Body of pancreas (tissue), 4 donors: ENCODE measurements at regions not wholly inside any gene's neighbourhood (a gene's known extent, or its start where the extent isn't known, plus 50 kb on each side); places are given as distances from the start of the nearest gene placed in this dataset.

Experiments used
- ATAC-seq: fragments of 150-250 bp; one replicate; pipeline ENCODE4 v1.9.1; 2016
- DNase-seq, 4 donors: peaks; one replicate each; pipeline ENCODE4 v3.0.0-alpha.2; 2019
- H3K27ac ChIP-seq, 4 donors: fragments of 200-600 bp; sonication (generic); 1 replicate in 3 of 4; 2 replicates in 1 of 4; pipeline versions ENCODE4 v1.5.1 to v1.6.1; 2016 to 2019; ENCODE audit warnings: mild to moderate bottlenecking in 1 of 4, mixed read lengths in 1 of 4, moderate library complexity in 1 of 4
- H3K27me3 ChIP-seq, 2 donors: fragments of 200-600 bp; sonication (generic); one replicate each; pipeline ENCODE4 v1.6.0; 2016; ENCODE audit warnings: mild to moderate bottlenecking in 1 of 2
- H3K36me3 ChIP-seq, 2 donors: fragments of 200-600 bp; sonication (generic); replicated peaks in 1 of 2; 2 replicates each; pipeline ENCODE4 v1.5.1; 2016; ENCODE audit warnings: low read depth in 2 of 2; ENCODE audit not compliant: insufficient read depth in 1 of 2
- H3K4me1 ChIP-seq: fragments of 200-600 bp; sonication (generic); one replicate; pipeline ENCODE4 v1.6.0; 2016
- H3K4me3 ChIP-seq, 2 donors: fragments of 200-600 bp; sonication (generic); 1 replicate in 1 of 2; 2 replicates in 1 of 2; pipeline ENCODE4 v1.5.1; 2016 to 2019
- H3K9me3 ChIP-seq, 3 donors: fragments of 200-600 bp; sonication (generic); 1 replicate in 2 of 3; 2 replicates in 1 of 3; pipeline ENCODE4 v1.5.1; 2016
- POLR2A ChIP-seq, 3 donors: fragments of 450-650 bp; IDR thresholded peaks; one replicate each; pipeline ENCODE4 v1.6.1; 2016; ENCODE audit warnings: antibody characterized with exemption in 3 of 3, mild to moderate bottlenecking in 2 of 3
- WGBS, 2 donors: methylation state at CpG; one replicate each; pipeline ENCODE4 v1.1.5; 2017; 5-methylcytosine and 5-hydroxymethylcytosine counted together
- intact Hi-C: fragments of 100-400 bp; cut with DNase I; formaldehyde crosslinking; loops from one replicate; pipeline ENCODE4 v1.15.1; 2023
- TF ChIP-seq, protein P1 (sequence below), 7 experiments: fragments of 450-650 bp in 4 of 7; fragments of 200-600 bp in 3 of 7; sonication (generic) in 3 of 7; IDR thresholded peaks; one replicate each; pipeline ENCODE4 v1.5.1; 2016 to 2019; ENCODE audit warnings: antibody characterized with exemption in 7 of 7

DNA sequence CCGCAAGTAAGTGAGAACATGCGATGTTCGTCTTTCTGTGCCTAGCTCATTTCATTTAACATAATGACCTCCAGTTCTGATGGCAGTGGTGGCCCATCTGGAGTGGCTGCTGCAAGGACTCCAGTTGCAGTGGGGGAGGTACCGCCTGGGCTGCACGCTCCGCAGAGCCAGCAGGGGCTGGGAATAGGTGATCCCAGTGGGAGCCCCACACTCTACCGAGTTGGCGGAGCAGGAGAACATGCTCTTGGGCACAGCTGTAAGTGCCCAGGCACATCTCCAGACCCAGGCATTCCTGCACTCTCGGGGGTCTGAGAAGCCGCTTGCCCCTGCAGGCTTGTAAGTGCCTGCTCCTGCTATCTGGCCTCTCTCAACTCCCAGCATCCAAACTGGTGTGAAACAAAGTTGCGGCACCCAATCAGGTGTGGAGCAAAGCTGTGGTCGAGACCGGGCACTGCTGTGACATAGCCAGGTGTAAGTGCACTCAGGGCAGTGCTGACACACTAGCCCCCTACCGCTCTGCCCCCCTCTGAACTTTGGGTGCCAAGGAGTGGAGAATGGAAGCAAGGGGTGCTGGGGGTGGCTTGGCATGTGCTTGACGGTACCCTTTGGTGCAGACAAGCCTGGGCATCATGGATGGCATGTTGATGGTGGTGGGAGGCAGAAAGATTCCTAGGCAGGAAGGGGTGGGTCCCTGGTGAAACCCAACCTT lies 130.2 kb downstream of the HTR1B start:
- WGBS, 2 donors, result 88 to 94% methylated on average over 6 to 15 of the region's 15 CpGs
- TF ChIP-seq, protein P1, sequence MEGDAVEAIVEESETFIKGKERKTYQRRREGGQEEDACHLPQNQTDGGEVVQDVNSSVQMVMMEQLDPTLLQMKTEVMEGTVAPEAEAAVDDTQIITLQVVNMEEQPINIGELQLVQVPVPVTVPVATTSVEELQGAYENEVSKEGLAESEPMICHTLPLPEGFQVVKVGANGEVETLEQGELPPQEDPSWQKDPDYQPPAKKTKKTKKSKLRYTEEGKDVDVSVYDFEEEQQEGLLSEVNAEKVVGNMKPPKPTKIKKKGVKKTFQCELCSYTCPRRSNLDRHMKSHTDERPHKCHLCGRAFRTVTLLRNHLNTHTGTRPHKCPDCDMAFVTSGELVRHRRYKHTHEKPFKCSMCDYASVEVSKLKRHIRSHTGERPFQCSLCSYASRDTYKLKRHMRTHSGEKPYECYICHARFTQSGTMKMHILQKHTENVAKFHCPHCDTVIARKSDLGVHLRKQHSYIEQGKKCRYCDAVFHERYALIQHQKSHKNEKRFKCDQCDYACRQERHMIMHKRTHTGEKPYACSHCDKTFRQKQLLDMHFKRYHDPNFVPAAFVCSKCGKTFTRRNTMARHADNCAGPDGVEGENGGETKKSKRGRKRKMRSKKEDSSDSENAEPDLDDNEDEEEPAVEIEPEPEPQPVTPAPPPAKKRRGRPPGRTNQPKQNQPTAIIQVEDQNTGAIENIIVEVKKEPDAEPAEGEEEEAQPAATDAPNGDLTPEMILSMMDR (IDR thresholded peaks at IDR 0.05), result no peak
- TF ChIP-seq POLR2A (IDR thresholded peaks at IDR 0.05), result no peak
- Histone ChIP-seq H3K27ac (no peak overlapping the region), H3K4me3 (no peak overlapping the region), H3K36me3 (no peaks in the 10 kb centered on the region), H3K27me3 (no peaks in the 10 kb centered on the region), H3K9me3 (peaks cover 0 to 17% (median 0%) of the 10 kb centered on the region in 3 donors), H3K4me1 (no peaks in the 10 kb centered on the region)
- DNase-seq, result no peak
- intact Hi-C loops, result no loop called here
- no peak for ATAC-seq

DNA sequence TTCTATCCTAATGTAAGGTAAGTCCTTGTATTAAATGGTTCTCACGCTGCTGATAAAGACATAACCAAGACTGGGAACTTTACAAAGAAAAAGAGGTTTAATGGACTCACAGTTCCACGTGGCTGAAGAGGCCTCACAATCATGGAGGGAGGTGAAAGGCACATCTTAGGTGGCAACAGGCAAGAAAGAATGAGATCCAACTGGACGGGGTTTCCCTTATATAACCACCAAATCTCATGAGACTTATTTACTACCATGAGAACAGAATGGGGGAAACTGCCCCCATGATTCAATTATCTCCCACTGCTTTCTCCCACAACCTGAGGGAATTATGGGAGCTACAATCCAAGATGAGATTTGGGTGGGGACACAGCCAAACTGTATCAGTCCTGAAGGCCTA lies 136.6 kb downstream of the HTR1B start:
- no peak for DNase-seq
- no peaks in the 10 kb centered on the region for H3K27me3 ChIP-seq
- no peak for TF ChIP-seq POLR2A (IDR thresholded peaks at IDR 0.05)
- TF ChIP-seq, protein P1 (IDR thresholded peaks at IDR 0.05), result no peak
- no peak overlapping the region for H3K27ac ChIP-seq
- no peak overlapping the region for H3K4me3 ChIP-seq
- H3K9me3 ChIP-seq, result no peaks in the 10 kb centered on the region
- no peaks in the 10 kb centered on the region for H3K4me1 ChIP-seq
- 82 to 89% methylated on average over 3 of the region's 3 CpGs for WGBS, 2 donors
- intact Hi-C loops, result no loop called here
- no peak for ATAC-seq
- no peaks in the 10 kb centered on the region for H3K36me3 ChIP-seq

DNA sequence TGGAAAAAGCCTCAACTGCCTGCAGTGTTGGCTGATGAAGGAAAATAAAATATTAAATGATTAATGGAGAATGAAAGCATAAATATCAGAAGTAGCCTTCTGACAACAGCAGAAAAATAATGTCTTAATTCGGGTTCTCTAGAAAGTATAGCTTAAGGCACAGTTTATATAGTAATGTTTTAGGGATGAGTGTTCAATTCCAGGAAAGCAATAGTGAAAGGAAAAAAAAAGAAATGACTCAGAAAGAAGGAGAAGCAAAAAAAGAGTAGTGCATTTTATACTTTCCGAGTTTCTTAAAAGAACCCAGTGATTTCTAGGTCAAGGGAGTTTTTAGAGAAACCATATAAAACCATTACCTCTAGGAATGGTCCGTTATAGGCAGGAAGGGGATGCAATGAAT lies 137.3 kb downstream of the HTR1B start:
- H3K27me3 ChIP-seq, result no peaks in the 10 kb centered on the region
- H3K4me1 ChIP-seq, result peaks cover 5% of the 10 kb centered on the region
- 75 to 83% methylated on average over 3 of the region's 3 CpGs for WGBS, 2 donors
- H3K9me3 ChIP-seq, result no peaks in the 10 kb centered on the region
- TF ChIP-seq, protein P1 (IDR thresholded peaks at IDR 0.05), result no peak
- no peak for TF ChIP-seq POLR2A (IDR thresholded peaks at IDR 0.05)
- no peak overlapping the region for H3K27ac ChIP-seq
- no peak overlapping the region for H3K4me3 ChIP-seq
- ATAC-seq, result no peak
- no peaks in the 10 kb centered on the region for H3K36me3 ChIP-seq
- DNase-seq, result no peak
- intact Hi-C loops, result no loop called here

DNA sequence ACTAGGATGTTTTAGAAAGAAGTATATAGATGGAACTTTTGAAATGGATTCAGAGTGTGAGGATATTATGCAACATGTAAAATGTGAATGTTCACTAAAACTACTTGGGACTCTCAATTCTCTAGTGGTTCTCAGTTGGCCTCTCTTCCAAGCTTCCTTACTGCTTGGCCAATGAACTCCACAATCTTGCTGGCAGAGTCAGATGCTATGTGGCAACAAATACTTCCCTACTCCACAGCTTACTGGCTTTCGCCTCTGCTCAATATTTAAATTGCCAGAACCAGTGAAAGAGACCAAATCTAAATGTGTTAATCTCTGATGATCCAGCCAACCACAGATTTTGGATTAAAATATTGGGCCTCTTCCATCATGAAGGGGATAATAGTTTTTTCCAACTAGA lies 138.4 kb downstream of the HTR1B start:
- intact Hi-C loops, result no loop called here
- WGBS, 2 donors, result 84 to 92% methylated on average over 1 of the region's 1 CpG
- TF ChIP-seq, protein P1 (IDR thresholded peaks at IDR 0.05), result no peak
- TF ChIP-seq POLR2A (IDR thresholded peaks at IDR 0.05), result no peak

DNA sequence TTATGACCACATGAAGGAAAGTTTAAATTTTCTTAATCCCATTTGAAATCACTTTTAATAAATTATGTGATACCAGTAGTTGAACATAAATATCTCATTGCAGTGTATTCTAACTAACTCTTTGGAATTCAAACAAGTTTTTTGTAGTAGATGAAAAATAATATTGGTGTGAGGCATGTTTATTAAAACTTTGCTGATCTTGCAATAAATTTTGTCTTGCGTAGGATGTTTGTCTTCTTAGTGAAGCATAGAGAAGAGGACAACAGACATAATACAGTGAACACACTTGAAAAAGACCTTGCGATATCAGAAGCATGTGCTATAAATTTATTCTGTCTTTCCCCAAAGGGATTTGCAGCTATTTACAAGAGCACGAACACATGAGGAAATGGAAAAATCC lies 140.7 kb downstream of the HTR1B start:
- H3K4me3 ChIP-seq, result no peak overlapping the region
- peaks cover 5% of the 10 kb centered on the region for H3K4me1 ChIP-seq
- no peaks in the 10 kb centered on the region for H3K36me3 ChIP-seq
- DNase-seq (no peak), ATAC-seq (no peak)
- no peak for TF ChIP-seq POLR2A (IDR thresholded peaks at IDR 0.05)
- TF ChIP-seq, protein P1 (IDR thresholded peaks at IDR 0.05), result no peak
- H3K9me3 ChIP-seq, result no peaks in the 10 kb centered on the region
- no peak overlapping the region for H3K27ac ChIP-seq
- 92 to 93% methylated on average over 3 of the region's 3 CpGs for WGBS, 2 donors
- intact Hi-C loops, result no loop called here
- H3K27me3 ChIP-seq, result no peaks in the 10 kb centered on the region

More for the DNA sequence above, 138.4 kb downstream of the HTR1B start:
- Histone ChIP-seq H3K27me3 (no peaks in the 10 kb centered on the region), H3K4me3 (no peak overlapping the region), H3K36me3 (no peaks in the 10 kb centered on the region), H3K9me3 (no peaks in the 10 kb centered on the region), H3K27ac (no peak overlapping the region), H3K4me1 (peaks cover 5% of the 10 kb centered on the region)
- DNase-seq, result no peak
- ATAC-seq, result peak; percentile 24
